ENCODE measurements at regions not wholly inside any gene's neighbourhood (a gene's known extent, or its start where the extent isn't known, plus 50 kb on each side); places are given as distances from the start of the nearest gene placed in this dataset.

GRCh38 chr15:54850101-54850500 is 346.6 kb downstream of the RSL24D1 start (continued):
- TF ChIP-seq ZBTB34 (CRISPR knock-in tag; IDR thresholded peaks at IDR 0.05), result no peak
- TF ChIP-seq NR2C2 (CRISPR knock-in tag; IDR thresholded peaks at IDR 0.05; ENCODE audit: borderline replicate concordance), result no peak
- no peak for TF ChIP-seq ZNF580 (CRISPR knock-in tag; IDR thresholded peaks at IDR 0.05; ENCODE audit: borderline replicate concordance, low read depth)
- TF ChIP-seq ZNF256 (CRISPR knock-in tag; conservative IDR thresholded peaks at IDR 0.05), result no peak
- TF ChIP-seq ZNF605 (CRISPR knock-in tag; IDR thresholded peaks at IDR 0.05), result no peak
- no peak for TF ChIP-seq ZNF691 (CRISPR knock-in tag; IDR thresholded peaks at IDR 0.05; ENCODE audit: borderline replicate concordance, low read depth)
- no peak for TF ChIP-seq BORCS8-MEF2B (CRISPR knock-in tag; IDR thresholded peaks at IDR 0.05)
- no peak for TF ChIP-seq ARHGAP35 (CRISPR knock-in tag; IDR thresholded peaks at IDR 0.05; ENCODE audit: borderline replicate concordance)
- no peak for TF ChIP-seq NFE2L2 (IDR thresholded peaks at IDR 0.05; ENCODE audit: low read length)
- no peak for TF ChIP-seq MLXIP (CRISPR knock-in tag; IDR thresholded peaks at IDR 0.05; ENCODE audit: borderline replicate concordance)
- TF ChIP-seq NONO (IDR thresholded peaks at IDR 0.05), result no peak
- TF ChIP-seq NONO (CRISPR knock-in tag; conservative IDR thresholded peaks at IDR 0.05), result no peak
- TF ChIP-seq PRDM4 (CRISPR knock-in tag; IDR thresholded peaks at IDR 0.05; ENCODE audit: borderline replicate concordance), result no peak
- no peak for TF ChIP-seq CTCF (CRISPR knock-in tag; IDR thresholded peaks at IDR 0.05)
- no peak for TF ChIP-seq ZBTB26 (CRISPR knock-in tag; IDR thresholded peaks at IDR 0.05; ENCODE audit: borderline replicate concordance)
- TF ChIP-seq HMGXB4 (CRISPR knock-in tag; IDR thresholded peaks at IDR 0.05; ENCODE audit: borderline replicate concordance in 1 of 2, low read depth in 1 of 2), result no peak
- no peak for TF ChIP-seq RFXANK (CRISPR knock-in tag; IDR thresholded peaks at IDR 0.05)

All from HepG2 (cell line).